IPS-NIHi11 (cell line): ENCODE measurements at regions not wholly inside any gene's neighbourhood (a gene's known extent, or its start where the extent isn't known, plus 50 kb on each side); places are given as distances from the start of the nearest gene placed in this dataset.
A peak's percentile ranks its signal among the peaks of the same experiment; 100 is the strongest.
"Not testable (repeated sequence)": the region's sequence is repeated elsewhere in the genome, so short reads cannot be mapped to it uniquely, and the experiment has no call there.

Source experiments
- DNase-seq: peaks from one replicate; pipeline ENCODE4 v3.0.0; 2012; ENCODE audit warnings: mixed read lengths, low spot score

- DNase-seq, result no peak
Observed at GRCh38 chr3:163813935-163814334, 1264.4 kb downstream of the SI start.

- DNase-seq, result no peak
Observed at GRCh38 chr3:163812006-163812405, 1266.3 kb downstream of the SI start.

GRCh38 chr3:163809540-163809993 lies 1268.7 kb downstream of the SI start:
- DNase-seq, result no peak

GRCh38 chr3:163786416-163786815 lies 1291.9 kb downstream of the SI start:
- DNase-seq, result no peak

GRCh38 chr3:163785693-163786092 lies 1292.6 kb downstream of the SI start:
- DNase-seq, result peak; percentile 43

- DNase-seq, result peak; percentile 11
Observed at GRCh38 chr3:163779396-163780344, 1298.6 kb downstream of the SI start.

- DNase-seq, result no peak
Observed at GRCh38 chr3:163776743-163777142, 1301.6 kb downstream of the SI start.

GRCh38 chr3:163773136-163773535 lies 1305.2 kb downstream of the SI start:
- no peak for DNase-seq

GRCh38 chr3:163768048-163768447 lies 1310.2 kb downstream of the SI start:
- no peak for DNase-seq

GRCh38 chr3:163766112-163766511 lies 1312.2 kb downstream of the SI start:
- no peak for DNase-seq

- DNase-seq, result no peak
Observed at GRCh38 chr3:163753033-163753432, 1325.3 kb downstream of the SI start.

- DNase-seq, result no peak
Observed at GRCh38 chr3:163745204-163745603, 1333.1 kb downstream of the SI start.

GRCh38 chr3:163735394-163735793 lies 1342.9 kb downstream of the SI start:
- no peak for DNase-seq

- DNase-seq, result no peak
Observed at GRCh38 chr3:163730684-163731083, 1347.6 kb downstream of the SI start.

GRCh38 chr3:163726125-163726524 lies 1352.2 kb downstream of the SI start:
- no peak for DNase-seq

GRCh38 chr3:163722405-163722804 lies 1355.9 kb downstream of the SI start:
- DNase-seq, result peak; percentile 54

GRCh38 chr3:163721596-163721995 lies 1356.7 kb downstream of the SI start:
- no peak for DNase-seq

- DNase-seq, result no peak
Observed at GRCh38 chr3:163717377-163717776, 1360.9 kb downstream of the SI start.

- DNase-seq, result no peak
Observed at GRCh38 chr3:163708428-163708827, 1369.9 kb downstream of the SI start.

- DNase-seq, result no peak
Observed at GRCh38 chr3:163707659-163708058, 1370.6 kb downstream of the SI start.

GRCh38 chr3:163698221-163698620 lies 1380.1 kb downstream of the SI start:
- not testable (repeated sequence) for DNase-seq

- no peak for DNase-seq
Observed at GRCh38 chr3:163692494-163692893, 1385.8 kb downstream of the SI start.

- no peak for DNase-seq
Observed at GRCh38 chr3:163684651-163685050, 1393.6 kb downstream of the SI start.

- DNase-seq, result no peak
Observed at GRCh38 chr3:163672954-163673353, 1405.3 kb downstream of the SI start.
